ENCODE measurements at regions not wholly inside any gene's neighbourhood (a gene's known extent, or its start where the extent isn't known, plus 50 kb on each side); places are given as distances from the start of the nearest gene placed in this dataset.

DNA sequence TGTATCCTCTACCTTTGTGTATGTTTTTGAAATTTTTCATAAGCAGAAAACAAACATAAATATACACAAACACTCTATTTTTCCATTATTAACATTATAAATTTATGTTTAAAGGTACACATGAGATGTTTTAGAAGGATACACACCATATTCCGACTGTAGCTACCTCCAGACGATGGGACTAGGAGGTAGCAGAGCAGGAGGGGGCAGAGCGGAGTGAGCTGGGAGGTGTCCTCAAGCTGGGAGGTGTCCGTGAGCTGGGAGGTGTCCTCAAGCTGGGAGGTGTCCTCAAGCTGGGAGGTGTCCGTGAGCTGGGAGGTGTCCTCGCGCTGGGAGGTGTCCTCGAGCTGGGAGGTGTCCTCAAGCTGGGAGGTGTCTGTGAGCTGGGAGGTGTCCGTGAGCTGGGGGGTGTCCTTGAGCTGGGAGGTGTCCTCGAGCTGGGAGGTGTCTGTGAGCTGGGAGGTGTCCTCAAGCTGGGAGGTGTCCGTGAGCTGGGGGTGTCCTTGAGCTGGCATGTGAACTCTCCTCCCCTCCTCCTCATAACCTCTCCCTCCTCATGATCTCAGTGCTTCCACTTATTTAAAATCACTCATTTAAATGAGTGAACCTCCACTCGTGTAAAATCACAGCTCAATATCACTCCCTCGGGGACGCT, 346.9 kb upstream of the SFSWAP start:
- no peak for TF ChIP-seq POLR2A (IDR thresholded peaks at IDR 0.05)
- TF ChIP-seq, protein P1, sequence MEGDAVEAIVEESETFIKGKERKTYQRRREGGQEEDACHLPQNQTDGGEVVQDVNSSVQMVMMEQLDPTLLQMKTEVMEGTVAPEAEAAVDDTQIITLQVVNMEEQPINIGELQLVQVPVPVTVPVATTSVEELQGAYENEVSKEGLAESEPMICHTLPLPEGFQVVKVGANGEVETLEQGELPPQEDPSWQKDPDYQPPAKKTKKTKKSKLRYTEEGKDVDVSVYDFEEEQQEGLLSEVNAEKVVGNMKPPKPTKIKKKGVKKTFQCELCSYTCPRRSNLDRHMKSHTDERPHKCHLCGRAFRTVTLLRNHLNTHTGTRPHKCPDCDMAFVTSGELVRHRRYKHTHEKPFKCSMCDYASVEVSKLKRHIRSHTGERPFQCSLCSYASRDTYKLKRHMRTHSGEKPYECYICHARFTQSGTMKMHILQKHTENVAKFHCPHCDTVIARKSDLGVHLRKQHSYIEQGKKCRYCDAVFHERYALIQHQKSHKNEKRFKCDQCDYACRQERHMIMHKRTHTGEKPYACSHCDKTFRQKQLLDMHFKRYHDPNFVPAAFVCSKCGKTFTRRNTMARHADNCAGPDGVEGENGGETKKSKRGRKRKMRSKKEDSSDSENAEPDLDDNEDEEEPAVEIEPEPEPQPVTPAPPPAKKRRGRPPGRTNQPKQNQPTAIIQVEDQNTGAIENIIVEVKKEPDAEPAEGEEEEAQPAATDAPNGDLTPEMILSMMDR (IDR thresholded peaks at IDR 0.05), result no peak

All from lower leg skin (tissue), 3 donors.